Aorta (tissue), 5 donors: ENCODE measurements at regions not wholly inside any gene's neighbourhood (a gene's known extent, or its start where the extent isn't known, plus 50 kb on each side); places are given as distances from the start of the nearest gene placed in this dataset.

ENCODE experiments used
- ATAC-seq: fragments of 200-7000 bp; cut with Tn5 transposase; one replicate; pipeline ENCODE4 v1.9.1; 2022; ENCODE audit warnings: moderate library complexity; ENCODE audit not compliant: low FRiP score
- DNase-seq, 2 donors: peaks; one replicate each; pipeline ENCODE4 v3.0.0-alpha.2; 2020
- H3K27ac ChIP-seq, 2 donors: one replicate each; pipeline ENCODE4 v1.5.1; 2013; ENCODE audit warnings: low read length in 2 of 2, mild to moderate bottlenecking in 2 of 2, moderate library complexity in 2 of 2, control low read depth in 1 of 2, inconsistent platforms in 1 of 2, low read depth in 1 of 2
- H3K27me3 ChIP-seq, 2 donors: one replicate each; pipeline ENCODE4 v1.6.1; 2013; ENCODE audit warnings: control low read depth in 1 of 2, low read length in 1 of 2, mild to moderate bottlenecking in 1 of 2, moderate library complexity in 1 of 2; ENCODE audit not compliant: insufficient read depth in 2 of 2, control insufficient read depth in 1 of 2
- H3K36me3 ChIP-seq, 2 donors: one replicate each; pipeline ENCODE4 v1.6.1; 2013; ENCODE audit warnings: control low read depth in 1 of 2, low read length in 1 of 2, mild to moderate bottlenecking in 1 of 2; ENCODE audit not compliant: insufficient read depth in 2 of 2, control insufficient read depth in 1 of 2
- H3K4me1 ChIP-seq, 2 donors: one replicate each; pipeline ENCODE4 v1.6.1; 2013; ENCODE audit warnings: low read length in 2 of 2, control low read depth in 1 of 2, mild to moderate bottlenecking in 1 of 2, moderate library complexity in 1 of 2; ENCODE audit not compliant: insufficient read depth in 2 of 2, control insufficient read depth in 1 of 2
- H3K4me3 ChIP-seq, 2 donors: one replicate each; pipeline ENCODE4 v1.5.1; 2013; ENCODE audit warnings: low read length in 2 of 2, control low read depth in 1 of 2, mild to moderate bottlenecking in 1 of 2
- H3K9me3 ChIP-seq: one replicate; pipeline ENCODE4 v1.6.1; 2013; ENCODE audit warnings: mild to moderate bottlenecking, low read length; ENCODE audit not compliant: control insufficient read depth
- WGBS, 2 donors: extraction: QIAGEN DNeasy Blood & Tissue Kit; methylation state at CpG; one replicate each; pipeline ENCODE4 v1.1.7; 2013; 5-methylcytosine and 5-hydroxymethylcytosine counted together
- intact Hi-C, 2 donors: fragments of 100-400 bp; cut with DNase I; formaldehyde crosslinking; loops; one replicate each; pipeline versions ENCODE4 v1.14.2 to v1.15.0; 2022
- donor health status: healthy with polysubstance abuse.
- donor health status: Bipolar disorder and iron deficiency.
- donor health status: DM: no; HTN: no; CAD: no.
- donor health status: DM: no; HTN: no; CAD: no.
- donor health status: DM: yes; HTN: yes; CAD: no.

DNA sequence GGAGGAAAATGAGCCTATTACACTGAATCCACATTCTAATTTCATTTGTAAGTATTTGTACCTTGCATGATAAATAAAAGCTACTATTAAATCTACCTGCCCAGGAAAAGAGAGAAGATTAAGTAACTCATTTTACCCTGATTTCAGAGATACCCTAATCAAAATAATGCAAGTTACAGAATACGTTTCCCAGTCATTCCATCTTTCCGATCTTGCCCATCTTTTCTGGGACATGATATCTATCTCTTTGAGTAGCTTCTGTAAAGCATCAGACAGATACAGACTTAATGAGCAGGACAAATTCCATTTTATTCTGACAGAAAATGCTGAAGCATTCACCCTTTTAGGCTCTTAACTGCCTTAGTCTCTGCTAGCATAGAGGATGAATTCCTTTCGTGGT lies 56.6 kb downstream of the SPRY2 start:
- WGBS, 2 donors = 93 to 95% methylated on average over 3 of the region's 3 CpGs

GRCh38 chr13:80278706-80279105 lies 62.2 kb downstream of the SPRY2 start:
- intact Hi-C loops = no loop called here
- H3K4me1 ChIP-seq = no peaks in the 10 kb centered on the region
- no peak overlapping the region for H3K4me3 ChIP-seq
- no peaks in the 10 kb centered on the region for H3K27me3 ChIP-seq
- 95 to 96% methylated on average over 23 to 25 of the region's 25 CpGs for WGBS, 2 donors
- no peak for DNase-seq
- H3K27ac ChIP-seq = no peak overlapping the region
- no peak for ATAC-seq
- no peaks in the 10 kb centered on the region for H3K9me3 ChIP-seq
- H3K36me3 ChIP-seq = no peaks in the 10 kb centered on the region

More for the DNA sequence above, 56.6 kb downstream of the SPRY2 start:
- Histone ChIP-seq H3K36me3 (no peaks in the 10 kb centered on the region), H3K4me1 (no peaks in the 10 kb centered on the region), H3K27ac (no peak overlapping the region), H3K4me3 (no peak overlapping the region), H3K27me3 (no peaks in the 10 kb centered on the region), H3K9me3 (no peaks in the 10 kb centered on the region)
- no peak for DNase-seq
- ATAC-seq = no peak
- intact Hi-C loops = no loop called here

GRCh38 chr13:80276371-80277289 lies 64.3 kb downstream of the SPRY2 start:
- no peak for DNase-seq

GRCh38 chr13:80274643-80275042 lies 66.3 kb downstream of the SPRY2 start:
- intact Hi-C loops = no loop called here
- Histone ChIP-seq H3K9me3 (no peaks in the 10 kb centered on the region), H3K4me3 (no peak overlapping the region), H3K27ac (no peak overlapping the region), H3K36me3 (no peaks in the 10 kb centered on the region), H3K27me3 (no peaks in the 10 kb centered on the region), H3K4me1 (no peaks in the 10 kb centered on the region)
- ATAC-seq (no peak), DNase-seq (no peak)
- WGBS, 2 donors = 35 to 42% methylated on average over 1 of the region's 1 CpG

More at GRCh38 chr13:80276371-80277289, 64.3 kb downstream of the SPRY2 start:
- H3K27ac ChIP-seq = no peak overlapping the region
- no peaks in the 10 kb centered on the region for H3K27me3 ChIP-seq
- no peaks in the 10 kb centered on the region for H3K36me3 ChIP-seq
- H3K9me3 ChIP-seq = no peaks in the 10 kb centered on the region
- peak; percentile 33 for ATAC-seq
- 89 to 90% methylated on average over 12 of the region's 12 CpGs for WGBS, 2 donors
- H3K4me3 ChIP-seq = no peak overlapping the region
- intact Hi-C loops = no loop called here
- H3K4me1 ChIP-seq = no peaks in the 10 kb centered on the region

DNA sequence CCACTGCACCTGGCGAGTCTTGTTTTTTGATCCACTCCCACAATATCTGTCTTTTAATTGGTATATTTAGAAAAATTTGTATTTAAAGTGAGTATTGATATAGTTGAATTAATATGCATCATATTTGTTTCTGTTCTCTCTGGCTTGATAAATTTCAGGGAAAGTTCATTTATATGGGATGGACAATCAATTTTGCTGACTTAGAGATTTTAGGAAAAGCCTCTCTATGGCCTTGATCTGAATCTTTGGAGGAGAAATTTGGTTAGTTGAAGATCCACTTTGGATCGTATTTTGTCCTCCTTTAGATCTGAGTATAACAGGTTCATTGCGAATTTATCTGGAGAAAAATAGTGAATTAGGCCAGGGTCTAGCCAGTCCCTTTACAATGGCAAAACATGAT lies 67.2 kb downstream of the SPRY2 start:
- DNase-seq = no peak
- Histone ChIP-seq H3K4me3 (no peak overlapping the region), H3K27ac (no peak overlapping the region), H3K27me3 (no peaks in the 10 kb centered on the region), H3K36me3 (no peaks in the 10 kb centered on the region), H3K4me1 (no peaks in the 10 kb centered on the region), H3K9me3 (no peaks in the 10 kb centered on the region)
- intact Hi-C loops = no loop called here
- no peak for ATAC-seq
- 96 to 97% methylated on average over 3 of the region's 3 CpGs for WGBS, 2 donors

- ATAC-seq = no peak
- Histone ChIP-seq H3K27me3 (no peaks in the 10 kb centered on the region), H3K4me3 (no peak overlapping the region), H3K4me1 (no peaks in the 10 kb centered on the region), H3K27ac (no peak overlapping the region), H3K9me3 (no peaks in the 10 kb centered on the region), H3K36me3 (no peaks in the 10 kb centered on the region)
- 33 to 53% methylated on average over 1 of the region's 1 CpG for WGBS, 2 donors
- no peak for DNase-seq
- intact Hi-C loops = no loop called here
Observed at GRCh38 chr13:80265348-80265747, 75.6 kb downstream of the SPRY2 start.

- 80 to 93% methylated on average over 5 of the region's 5 CpGs for WGBS, 2 donors
- ATAC-seq = no peak
- no peaks in the 10 kb centered on the region for H3K4me1 ChIP-seq
- intact Hi-C loops = no loop called here
- H3K4me3 ChIP-seq = no peak overlapping the region
- H3K27me3 ChIP-seq = no peaks in the 10 kb centered on the region
- H3K9me3 ChIP-seq = no peaks in the 10 kb centered on the region
- H3K27ac ChIP-seq = no peak overlapping the region
- no peaks in the 10 kb centered on the region for H3K36me3 ChIP-seq
- DNase-seq = no peak
Observed at GRCh38 chr13:80263745-80264513, 77.0 kb downstream of the SPRY2 start.

GRCh38 chr13:80262051-80262695 lies 78.8 kb downstream of the SPRY2 start:
- Histone ChIP-seq H3K36me3 (no peaks in the 10 kb centered on the region), H3K27ac (no peak overlapping the region), H3K4me3 (no peak overlapping the region), H3K9me3 (no peaks in the 10 kb centered on the region), H3K4me1 (no peaks in the 10 kb centered on the region), H3K27me3 (no peaks in the 10 kb centered on the region)
- WGBS, 2 donors = 87 to 91% methylated on average over 5 of the region's 5 CpGs
- intact Hi-C loops = no loop called here
- ATAC-seq (no peak), DNase-seq (no peak)
